ENCODE measurements at regions not wholly inside any gene's neighbourhood (a gene's known extent, or its start where the extent isn't known, plus 50 kb on each side); places are given as distances from the start of the nearest gene placed in this dataset.

GRCh38 chr5:92860061-92860460 is 721.0 kb downstream of the NR2F1-AS1 start:
- TF ChIP-seq CTCF (IDR thresholded peaks at IDR 0.05; ENCODE audit: low read depth, low read length), result no peak
- TF ChIP-seq EZH2phosphoT487 (IDR thresholded peaks at IDR 0.05; ENCODE audit: low read depth), result no peak

Data from OCI-LY3 (cell line).